ENCODE measurements at regions not wholly inside any gene's neighbourhood (a gene's known extent, or its start where the extent isn't known, plus 50 kb on each side); places are given as distances from the start of the nearest gene placed in this dataset.

GRCh38 chr1:87524021-87524754 is 195.5 kb downstream of the LMO4 start:
- H3K4me3 ChIP-seq (ENCODE audit: low read depth, poor library complexity, severe bottlenecking), result no peak overlapping the region
- intact Hi-C loops (cut with DNase I; ENCODE audit: low total_unique reads), result no loop called here
- WGBS, 2 donors, result 71 to 74% methylated on average over 14 of the region's 14 CpGs
- TF ChIP-seq CTCF (IDR thresholded peaks at IDR 0.05) (no peak), POLR2A (IDR thresholded peaks at IDR 0.05) (no peak)
- no peak for DNase-seq (ENCODE audit: low spot score in 2 of 2)

GRCh38 chr1:87528754-87529517 is 200.3 kb downstream of the LMO4 start:
- no peak for DNase-seq (ENCODE audit: low spot score in 2 of 2)
- TF ChIP-seq CTCF (IDR thresholded peaks at IDR 0.05) (no peak), POLR2A (IDR thresholded peaks at IDR 0.05) (no peak)
- 92 to 95% methylated on average over 18 to 25 of the region's 33 CpGs for WGBS, 2 donors
- no peak overlapping the region for H3K4me3 ChIP-seq (ENCODE audit: low read depth, poor library complexity, severe bottlenecking)
- intact Hi-C loops (cut with DNase I; ENCODE audit: low total_unique reads), result no loop called here

DNA sequence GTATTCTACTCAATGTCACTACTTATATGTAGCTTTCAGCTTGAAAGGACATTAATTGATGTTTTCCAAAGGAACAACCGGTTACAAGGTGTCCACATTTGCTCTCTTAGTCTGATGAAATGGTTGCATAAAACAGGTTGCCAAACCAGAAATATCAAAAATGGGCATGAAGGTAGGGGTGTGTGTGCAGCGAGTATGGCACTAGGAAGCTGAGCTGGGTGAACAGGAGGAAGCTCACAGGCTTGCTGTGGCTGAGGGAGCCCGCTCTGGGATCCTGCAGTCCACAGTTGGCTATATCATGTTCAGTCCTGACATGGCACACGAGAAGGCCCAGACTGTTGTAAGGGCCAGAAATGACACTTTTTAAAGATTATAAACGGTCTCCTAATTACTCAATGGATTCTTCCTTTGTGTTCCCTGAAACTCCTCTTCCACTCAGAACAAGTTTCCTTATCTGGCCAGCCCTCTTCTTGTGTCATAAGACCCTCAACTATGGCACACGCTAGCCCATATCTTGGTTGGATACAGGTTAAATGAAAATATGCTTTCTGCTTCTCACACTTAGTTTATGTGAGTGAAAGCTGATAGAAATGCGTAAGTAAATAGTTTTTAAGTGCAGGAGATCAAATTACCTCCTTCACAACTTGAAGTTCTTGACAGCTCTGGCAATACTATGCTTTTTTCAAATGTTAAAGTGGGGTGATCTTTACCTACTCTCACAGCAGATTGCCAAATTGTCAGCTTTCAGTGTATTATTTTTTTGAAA is 201.5 kb downstream of the LMO4 start:
- DNase-seq (ENCODE audit: low spot score in 2 of 2), result no peak
- no peak overlapping the region for H3K4me3 ChIP-seq (ENCODE audit: low read depth, poor library complexity, severe bottlenecking)
- WGBS, 2 donors, result 87 to 88% methylated on average over 7 of the region's 7 CpGs
- intact Hi-C loops (cut with DNase I; ENCODE audit: low total_unique reads), result no loop called here
- TF ChIP-seq CTCF (IDR thresholded peaks at IDR 0.05) (no peak), POLR2A (IDR thresholded peaks at IDR 0.05) (no peak)

GRCh38 chr1:87535551-87535950 is 206.9 kb downstream of the LMO4 start:
- 16 to 18% methylated on average over 1 of the region's 1 CpG for WGBS, 2 donors
- H3K4me3 ChIP-seq (ENCODE audit: low read depth, poor library complexity, severe bottlenecking), result no peak overlapping the region
- no peak for DNase-seq (ENCODE audit: low spot score in 2 of 2)
- intact Hi-C loops (cut with DNase I; ENCODE audit: low total_unique reads), result no loop called here
- TF ChIP-seq POLR2A (IDR thresholded peaks at IDR 0.05) (no peak), CTCF (IDR thresholded peaks at IDR 0.05) (no peak)

GRCh38 chr1:87539147-87539546 is 210.5 kb downstream of the LMO4 start:
- WGBS, 2 donors, result 58 to 75% methylated on average over 1 of the region's 1 CpG
- TF ChIP-seq POLR2A (IDR thresholded peaks at IDR 0.05), result no peak
- no peak for TF ChIP-seq CTCF (IDR thresholded peaks at IDR 0.05)
- DNase-seq (ENCODE audit: low spot score in 2 of 2), result no peak
- H3K4me3 ChIP-seq (ENCODE audit: low read depth, poor library complexity, severe bottlenecking), result no peak overlapping the region
- intact Hi-C loops (cut with DNase I; ENCODE audit: low total_unique reads), result no loop called here

Data from lower leg skin (tissue), 4 donors.